Pancreas (tissue), 10 donors: ENCODE measurements at regions not wholly inside any gene's neighbourhood (a gene's known extent, or its start where the extent isn't known, plus 50 kb on each side); places are given as distances from the start of the nearest gene placed in this dataset.

Source experiments
- ATAC-seq, 4 donors: fragments of 200-7000 bp; cut with Tn5 transposase; one replicate each; pipeline versions ENCODE4 v1.8.0 to v1.9.1; 2020; ENCODE audit warnings: mild to moderate bottlenecking in 4 of 4, moderate library complexity in 4 of 4
- DNase-seq, 6 donors: peaks; one replicate each; pipeline ENCODE4 v3.0.0-alpha.2; 2020
- FAIRE-seq: peaks from 2 replicates; lab custom pipeline; 2012; peaks lifted over from hg19 to GRCh38; lab: Jason Lieb, UNC
- H3K27ac ChIP-seq, 4 donors: fragments of 200-600 bp; sonication (generic); 1 replicate in 3 of 4; 2 replicates in 1 of 4; pipeline versions ENCODE4 v1.5.0 to v1.8.0; 2020
- H3K27me3 ChIP-seq, 4 donors: fragments of 200-600 bp; one replicate each; pipeline ENCODE4 v1.8.0; 2021
- H3K36me3 ChIP-seq, 3 donors: fragments of 200-600 bp; sonication (generic) in 1 of 3; one replicate each; pipeline versions ENCODE4 v1.5.0 to v1.8.0; 2020 to 2021
- H3K4me1 ChIP-seq, 3 donors: fragments of 200-600 bp; one replicate each; pipeline ENCODE4 v1.8.0; 2021
- H3K4me3 ChIP-seq, 4 donors: fragments of 200-600 bp; sonication (generic) in 2 of 4; one replicate each; pipeline versions ENCODE4 v1.5.0 to v1.8.0; 2020 to 2021
- H3K9me3 ChIP-seq, 4 donors: fragments of 200-600 bp; one replicate each; pipeline ENCODE4 v1.8.0; 2021
- CTCF ChIP-seq, 4 donors: fragments of 200-600 bp; sonication (generic) in 3 of 4; IDR thresholded peaks; one replicate each; pipeline versions ENCODE4 v1.5.0 to v1.8.0; 2021; ENCODE audit warnings: antibody characterized with exemption in 4 of 4
- WGBS, 2 donors: extraction: QIAGEN DNeasy Blood & Tissue Kit; methylation state at CpG; one replicate each; pipeline ENCODE4 v1.1.7; 2013; 5-methylcytosine and 5-hydroxymethylcytosine counted together
- intact Hi-C, 3 donors: fragments of 100-400 bp; cut with DNase I; formaldehyde crosslinking; loops; one replicate each; pipeline versions ENCODE4 v1.11.1 to v1.14.2; 2022
- donor health status: healthy with polysubstance abuse.
- donor health status: DM: no; HTN: no; CAD: no; lungs with moderate emphysema.
- donor health status: DM: no; HTN: no; CAD: no.
- donor health status: control.
- donor health status: control.
- donor health status: Bipolar disorder and iron deficiency.
- donor health status: DM: yes; HTN: yes; CAD: no.
- donor health status: DM: no; HTN: no; CAD: no.
- donor health status: DM: no; HTN: no; CAD: no.
- donor health status: DM: yes; HTN: yes; CAD: no.

DNA sequence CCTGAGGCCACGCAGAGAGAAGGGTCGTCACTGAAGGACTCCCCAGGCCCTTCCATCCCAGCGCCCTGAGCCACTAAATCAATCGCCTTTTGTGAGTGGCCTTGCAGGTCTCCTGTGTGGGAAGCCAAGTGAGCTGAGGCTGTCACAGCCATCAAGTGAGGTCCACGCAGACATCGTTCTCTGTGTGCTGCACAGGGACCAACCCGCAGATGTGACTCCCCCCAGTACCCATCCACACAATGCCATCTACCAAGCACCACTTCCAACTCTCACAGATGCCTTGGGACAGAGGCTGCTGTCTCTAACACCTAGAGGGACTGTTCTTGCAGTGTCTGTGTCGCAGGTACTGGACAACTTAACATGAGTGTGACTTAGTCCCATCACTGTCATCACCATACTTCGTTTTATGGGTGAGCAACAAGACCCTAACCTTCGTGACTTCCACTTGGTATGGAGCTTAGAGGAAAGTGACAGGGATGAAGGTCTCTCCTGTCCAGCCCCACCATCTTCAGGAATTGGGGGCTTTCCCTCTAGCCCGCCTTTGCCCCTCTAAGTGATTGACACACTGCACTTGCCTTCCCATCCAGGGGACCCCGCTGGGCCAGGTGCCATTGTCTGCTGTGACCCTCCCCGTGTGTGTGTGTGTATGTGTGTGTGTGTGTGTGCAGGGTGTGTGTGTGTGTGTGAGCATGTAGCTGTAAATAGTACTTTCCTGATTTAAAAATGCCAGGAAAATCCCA is 51.4 kb upstream of the TMEM72 start:
- no peak overlapping the region for H3K4me3 ChIP-seq
- intact Hi-C loops, result loop anchor here in 2 of 3 donors (5.0 to 10.0 kb wide), 4 partner anchors 115 to 1187 kb away; no protein-coding TSS in a partner anchor
- H3K27ac ChIP-seq, result no peak overlapping the region
- no peak for FAIRE-seq
- TF ChIP-seq CTCF (IDR thresholded peaks at IDR 0.05), result no peak
- no peaks in the 10 kb centered on the region for H3K9me3 ChIP-seq
- WGBS, 2 donors, result 72 to 74% methylated on average over 13 of the region's 13 CpGs
- H3K36me3 ChIP-seq, result no peaks in the 10 kb centered on the region
- H3K4me1 ChIP-seq, result no peaks in the 10 kb centered on the region
- no peak for DNase-seq
- no peak for ATAC-seq
- no peaks in the 10 kb centered on the region for H3K27me3 ChIP-seq

- Histone ChIP-seq H3K9me3 (no peaks in the 10 kb centered on the region), H3K27me3 (no peaks in the 10 kb centered on the region), H3K27ac (no peak overlapping the region), H3K4me3 (no peak overlapping the region), H3K4me1 (peaks cover 0 to 5% (median 4%) of the 10 kb centered on the region in 3 donors), H3K36me3 (no peaks in the 10 kb centered on the region)
- intact Hi-C loops, result loop anchor here in 2 of 3 donors (5.0 kb wide), 1 partner anchor 1189 kb away; no protein-coding TSS in a partner anchor
- ATAC-seq (no peak), FAIRE-seq (no peak), DNase-seq (no peak)
- TF ChIP-seq CTCF (IDR thresholded peaks at IDR 0.05), result no peak
- 75 to 79% methylated on average over 10 of the region's 10 CpGs for WGBS, 2 donors
Observed at GRCh38 chr10:44860811-44861736, 50.1 kb upstream of the TMEM72 start.
